HG03432 (cell line): ENCODE measurements at regions not wholly inside any gene's neighbourhood (a gene's known extent, or its start where the extent isn't known, plus 50 kb on each side); places are given as distances from the start of the nearest gene placed in this dataset.
A peak's percentile ranks its signal among the peaks of the same experiment; 100 is the strongest.

ENCODE experiments used
- ATAC-seq: cut with Tn5 transposase; IDR thresholded peaks from one replicate; pipeline ENCODE4 v1.9.1; 2021; ENCODE audit warnings: mild to moderate bottlenecking, moderate library complexity; ENCODE audit not compliant: unreplicated experiment

GRCh38 chr3:174398761-174399160, 460.4 kb upstream of the NAALADL2 start:
- no peak for ATAC-seq

- ATAC-seq = no peak
These were observed 455.3 kb upstream of the NAALADL2 start for GRCh38 chr3:174403831-174404230.

GRCh38 chr3:174408310-174408709, 450.8 kb upstream of the NAALADL2 start:
- ATAC-seq = no peak

- no peak for ATAC-seq
These were observed 449.9 kb upstream of the NAALADL2 start for GRCh38 chr3:174409086-174409743.

GRCh38 chr3:174413062-174413912, 445.8 kb upstream of the NAALADL2 start:
- ATAC-seq = no peak

- ATAC-seq = no peak
These were observed 444.2 kb upstream of the NAALADL2 start for GRCh38 chr3:174414902-174415301.

- no peak for ATAC-seq
These were observed 441.6 kb upstream of the NAALADL2 start for GRCh38 chr3:174417573-174417972.

- no peak for ATAC-seq
These were observed 439.9 kb upstream of the NAALADL2 start for GRCh38 chr3:174419216-174419615.

- ATAC-seq = no peak
These were observed 435.2 kb upstream of the NAALADL2 start for GRCh38 chr3:174423936-174424335.

- ATAC-seq = no peak
These were observed 434.5 kb upstream of the NAALADL2 start for GRCh38 chr3:174424656-174425055.

- no peak for ATAC-seq
These were observed 433.7 kb upstream of the NAALADL2 start for GRCh38 chr3:174425422-174425821.

GRCh38 chr3:174430986-174431385, 428.1 kb upstream of the NAALADL2 start:
- ATAC-seq = no peak

- ATAC-seq = no peak
These were observed 427.4 kb upstream of the NAALADL2 start for GRCh38 chr3:174431717-174432116.

- ATAC-seq = no peak
These were observed 422.8 kb upstream of the NAALADL2 start for GRCh38 chr3:174436367-174436766.

- ATAC-seq = no peak
These were observed 420.5 kb upstream of the NAALADL2 start for GRCh38 chr3:174438501-174439145.

- no peak for ATAC-seq
These were observed 419.5 kb upstream of the NAALADL2 start for GRCh38 chr3:174439331-174440252.

GRCh38 chr3:174440253-174440701, 418.9 kb upstream of the NAALADL2 start:
- ATAC-seq = no peak

- ATAC-seq = peak; percentile 82
These were observed 418.2 kb upstream of the NAALADL2 start for GRCh38 chr3:174440741-174441587.

GRCh38 chr3:174441588-174442301, 417.4 kb upstream of the NAALADL2 start:
- peak; percentile 21 for ATAC-seq
